Activated naive CD4-positive, alpha-beta T cell treated with anti-CD3 and anti-CD28 coated beads, Interleukin-2, amount 50 U/mL, for 24 hours (primary cell): ENCODE measurements at regions not wholly inside any gene's neighbourhood (a gene's known extent, or its start where the extent isn't known, plus 50 kb on each side); places are given as distances from the start of the nearest gene placed in this dataset.
"Not testable (repeated sequence)": the region's sequence is repeated elsewhere in the genome, so short reads cannot be mapped to it uniquely, and the experiment has no call there.

Source experiments
- H3K27ac Mint-ChIP-seq: one replicate; pipeline ENCODE4 v1.8.0; 2021; ENCODE audit warnings: mild to moderate bottlenecking, mixed read lengths
- H3K27me3 Mint-ChIP-seq: one replicate; pipeline ENCODE4 v1.8.0; 2021; ENCODE audit warnings: mixed read lengths
- H3K36me3 Mint-ChIP-seq: one replicate; pipeline ENCODE4 v1.8.0; 2021; ENCODE audit warnings: mixed read lengths
- H3K4me1 Mint-ChIP-seq: one replicate; pipeline ENCODE4 v1.8.0; 2021; ENCODE audit warnings: mixed read lengths
- H3K4me3 Mint-ChIP-seq: one replicate; pipeline ENCODE4 v1.8.0; 2021; ENCODE audit warnings: mild to moderate bottlenecking, mixed read lengths
- H3K9me3 Mint-ChIP-seq: one replicate; pipeline ENCODE4 v1.8.0; 2021; ENCODE audit warnings: mixed read lengths

DNA sequence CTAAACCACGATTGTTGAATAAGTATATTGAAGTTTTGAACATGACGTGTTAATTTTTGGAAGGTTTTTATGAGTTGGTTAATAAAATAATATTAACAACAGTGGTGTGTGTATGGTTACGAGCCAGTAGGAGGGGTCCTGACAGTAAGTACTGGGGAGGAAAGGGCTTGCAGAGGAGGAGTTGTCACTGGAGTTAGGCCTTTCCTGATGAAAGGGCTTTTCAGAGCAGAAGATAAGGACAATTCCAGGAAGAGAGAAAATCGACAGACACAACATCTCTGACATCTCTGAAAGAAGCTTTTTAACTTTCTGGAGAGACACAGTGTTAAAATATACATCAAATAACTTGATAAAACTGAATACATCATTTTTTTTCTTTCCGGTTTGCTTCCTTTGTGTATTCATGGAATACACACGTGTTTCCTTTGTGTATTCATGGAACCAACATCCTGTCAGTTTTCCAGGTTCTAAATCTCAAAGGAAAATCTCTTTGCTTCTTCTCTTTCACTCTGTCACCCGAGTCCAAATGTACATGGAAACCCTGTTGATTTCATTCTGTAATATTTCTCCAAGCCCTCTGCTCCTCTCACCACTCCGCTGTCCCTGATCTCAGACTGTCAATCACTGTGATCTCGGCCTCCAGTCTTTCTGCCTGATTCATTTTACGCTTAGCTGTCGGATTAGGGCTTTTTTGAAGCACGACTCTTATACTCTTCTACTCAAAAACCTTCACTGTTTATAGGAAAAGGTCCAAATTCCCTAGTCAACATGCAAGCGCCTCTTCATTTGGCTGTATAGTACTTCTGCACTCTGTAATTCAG lies 374.4 kb downstream of the DLEU7 start:
- Mint-ChIP-seq H3K27ac (no peak overlapping the region), H3K4me1 (no peaks in the 10 kb centered on the region), H3K4me3 (no peak overlapping the region), H3K27me3 (peaks cover 1% of the 10 kb centered on the region), H3K9me3 (no peaks in the 10 kb centered on the region), H3K36me3 (no peaks in the 10 kb centered on the region)

DNA sequence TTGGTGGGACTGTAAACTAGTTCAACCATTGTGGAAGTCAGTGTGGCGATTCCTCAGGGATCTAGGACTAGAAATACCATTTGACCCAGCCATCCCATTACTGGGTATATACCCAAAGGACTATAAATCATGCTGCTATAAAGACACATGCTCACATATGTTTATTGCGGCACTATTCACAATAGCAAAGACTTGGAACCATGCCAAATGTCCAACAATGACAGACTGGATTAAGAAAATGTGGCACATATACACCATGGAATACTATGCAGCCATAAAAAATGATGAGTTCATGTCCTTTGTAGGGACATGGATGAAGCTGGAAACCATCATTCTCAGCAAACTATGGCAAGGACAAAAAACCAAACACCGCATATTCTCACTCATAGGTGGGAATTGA lies 370.4 kb downstream of the DLEU7 start:
- not testable (repeated sequence) for H3K36me3 Mint-ChIP-seq

DNA sequence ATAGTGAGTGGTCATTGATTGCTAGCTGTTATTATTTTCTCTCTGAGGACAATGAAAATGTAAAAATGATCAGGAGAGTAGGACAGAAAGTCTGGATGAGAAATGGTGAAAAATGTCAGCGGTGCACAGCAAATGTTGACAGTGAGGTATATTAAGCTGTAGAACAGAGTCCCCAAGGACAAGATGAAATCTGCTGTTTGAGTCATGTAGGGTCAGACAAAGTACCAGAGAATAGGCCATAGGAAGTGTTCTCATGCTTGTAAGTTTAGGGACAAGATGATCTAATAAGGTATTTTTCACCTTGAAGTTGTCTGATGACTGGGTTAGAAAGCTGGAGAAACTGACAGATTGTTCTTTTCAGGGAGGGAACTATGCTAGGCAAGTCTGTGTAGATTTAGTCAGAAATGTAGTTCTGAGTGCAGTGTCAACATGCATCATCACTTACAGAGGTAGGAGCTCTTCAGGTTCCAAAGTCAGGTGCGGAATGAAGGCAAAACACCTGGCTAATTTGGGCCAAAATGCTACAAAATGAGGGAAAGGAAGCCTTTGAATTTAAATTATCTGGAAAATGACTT lies 369.3 kb downstream of the DLEU7 start:
- H3K4me3 Mint-ChIP-seq = no peak overlapping the region
- no peaks in the 10 kb centered on the region for H3K9me3 Mint-ChIP-seq
- H3K27ac Mint-ChIP-seq = no peak overlapping the region
- H3K27me3 Mint-ChIP-seq = no peaks in the 10 kb centered on the region
- H3K4me1 Mint-ChIP-seq = no peaks in the 10 kb centered on the region
- no peaks in the 10 kb centered on the region for H3K36me3 Mint-ChIP-seq

More for the DNA sequence above, 370.4 kb downstream of the DLEU7 start:
- H3K4me1 Mint-ChIP-seq, H3K27me3 Mint-ChIP-seq, H3K27ac Mint-ChIP-seq, H3K4me3 Mint-ChIP-seq, H3K9me3 Mint-ChIP-seq: not testable (repeated sequence)

DNA sequence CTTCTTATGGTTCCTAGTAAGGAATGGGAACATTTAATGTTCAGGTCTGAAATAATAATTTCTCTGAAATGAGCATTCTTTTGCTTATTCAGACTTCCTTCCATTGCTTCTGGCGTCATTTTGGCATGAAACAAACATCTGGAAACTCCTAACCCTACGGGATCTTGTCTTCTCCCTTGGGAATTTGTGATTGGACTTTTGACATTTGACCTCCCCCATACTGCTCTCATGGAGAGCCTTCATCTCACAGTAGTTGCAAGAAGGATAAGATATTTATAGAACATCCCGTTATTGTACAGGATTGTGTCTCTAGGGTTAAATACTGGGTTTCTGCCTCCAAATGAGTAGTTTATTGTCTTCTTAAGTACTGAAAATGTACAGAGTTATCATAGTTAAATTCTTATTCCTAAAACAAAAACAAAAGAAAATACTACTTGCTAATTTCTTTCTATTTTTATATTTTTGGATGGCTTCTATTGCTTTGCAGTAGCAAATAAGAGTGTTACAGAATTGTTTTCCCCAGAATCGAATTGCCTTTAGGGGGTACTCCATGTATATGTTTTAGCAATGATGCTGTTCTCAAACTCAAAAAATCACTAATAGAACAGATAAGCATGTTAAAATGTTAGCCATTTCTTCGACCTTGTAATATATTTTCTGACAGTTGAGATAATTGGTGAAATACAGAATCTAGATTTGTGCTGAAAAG lies 366.8 kb downstream of the DLEU7 start:
- Mint-ChIP-seq H3K36me3 (no peaks in the 10 kb centered on the region), H3K27ac (no peak overlapping the region), H3K9me3 (no peaks in the 10 kb centered on the region), H3K27me3 (peaks cover 2% of the 10 kb centered on the region), H3K4me3 (no peak overlapping the region), H3K4me1 (no peaks in the 10 kb centered on the region)

DNA sequence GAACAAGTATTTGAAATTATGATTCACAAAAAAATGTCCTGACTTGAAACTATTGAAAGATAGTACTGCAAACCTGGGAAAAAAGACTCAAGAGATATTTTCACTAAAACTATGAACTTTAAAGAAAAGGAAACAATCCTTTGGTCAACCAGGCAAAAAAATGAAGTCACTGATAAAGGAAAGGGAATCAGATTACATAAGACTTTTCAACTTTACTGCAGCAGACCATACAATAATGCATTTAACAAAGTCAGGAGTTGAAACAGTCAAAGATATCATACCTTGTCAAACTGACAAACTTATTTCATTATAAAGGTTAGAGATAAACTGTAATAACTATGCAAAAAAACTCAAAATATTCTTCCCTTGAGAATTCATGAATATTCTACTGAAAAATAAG lies 361.6 kb downstream of the DLEU7 start:
- no peaks in the 10 kb centered on the region for H3K36me3 Mint-ChIP-seq
- H3K27ac Mint-ChIP-seq = no peak overlapping the region
- H3K4me1 Mint-ChIP-seq = no peaks in the 10 kb centered on the region
- H3K9me3 Mint-ChIP-seq = no peaks in the 10 kb centered on the region
- peaks cover 3% of the 10 kb centered on the region for H3K27me3 Mint-ChIP-seq
- H3K4me3 Mint-ChIP-seq = no peak overlapping the region

DNA sequence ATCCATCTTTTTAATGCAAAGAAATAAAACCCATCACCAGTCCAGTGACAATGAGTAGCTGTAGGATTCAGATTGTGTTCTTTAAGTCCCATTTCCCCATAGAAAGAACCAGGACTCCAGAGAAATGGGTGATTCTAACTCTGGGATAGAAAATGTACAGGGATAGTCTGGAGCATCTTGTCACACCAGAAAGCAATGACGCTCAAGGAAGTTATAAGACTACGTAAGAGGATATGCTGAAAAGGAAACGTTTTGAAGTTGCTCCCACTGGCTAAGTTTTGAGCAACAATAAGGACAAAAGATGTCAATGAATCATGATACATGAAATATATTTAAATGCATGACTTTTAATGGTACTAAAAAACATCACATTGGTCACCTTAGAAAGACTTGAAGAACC lies 360.1 kb downstream of the DLEU7 start:
- H3K36me3 Mint-ChIP-seq = no peaks in the 10 kb centered on the region
- H3K4me3 Mint-ChIP-seq = no peak overlapping the region
- no peaks in the 10 kb centered on the region for H3K4me1 Mint-ChIP-seq
- H3K27ac Mint-ChIP-seq = no peak overlapping the region
- H3K27me3 Mint-ChIP-seq = peaks cover 3% of the 10 kb centered on the region
- no peaks in the 10 kb centered on the region for H3K9me3 Mint-ChIP-seq

DNA sequence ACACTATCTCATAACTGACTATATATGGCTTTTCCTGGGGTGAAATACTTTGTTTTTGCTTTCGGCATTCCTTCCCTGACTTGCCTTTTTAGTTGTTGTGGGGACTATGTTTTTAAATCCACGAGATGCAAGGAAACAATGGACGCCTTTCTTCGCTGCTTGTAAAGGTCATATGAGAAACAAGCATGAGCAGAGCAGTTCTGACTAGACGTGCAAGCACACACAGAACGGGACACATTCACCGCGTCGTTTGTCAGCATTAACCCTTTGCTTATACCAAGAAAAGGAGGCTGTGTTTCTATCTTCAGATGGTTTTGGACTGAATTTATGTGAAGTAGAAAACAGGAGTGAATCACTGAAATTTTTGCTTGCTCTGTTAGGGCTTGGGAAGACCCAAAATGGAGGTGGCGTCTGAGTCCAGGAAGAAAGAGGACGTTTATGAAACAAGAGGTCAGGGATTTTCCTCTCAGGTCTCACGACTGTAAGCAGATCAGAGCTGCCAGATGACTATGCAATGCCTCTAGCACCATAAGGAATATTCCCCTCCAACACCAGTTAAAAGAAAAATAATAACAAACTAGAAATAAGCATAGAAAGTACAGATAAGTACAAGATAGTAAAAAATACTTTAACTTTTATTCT lies 358.9 kb downstream of the DLEU7 start:
- Mint-ChIP-seq H3K27ac (no peak overlapping the region), H3K9me3 (no peaks in the 10 kb centered on the region), H3K36me3 (no peaks in the 10 kb centered on the region), H3K4me3 (no peak overlapping the region), H3K4me1 (no peaks in the 10 kb centered on the region), H3K27me3 (peaks cover 3% of the 10 kb centered on the region)

DNA sequence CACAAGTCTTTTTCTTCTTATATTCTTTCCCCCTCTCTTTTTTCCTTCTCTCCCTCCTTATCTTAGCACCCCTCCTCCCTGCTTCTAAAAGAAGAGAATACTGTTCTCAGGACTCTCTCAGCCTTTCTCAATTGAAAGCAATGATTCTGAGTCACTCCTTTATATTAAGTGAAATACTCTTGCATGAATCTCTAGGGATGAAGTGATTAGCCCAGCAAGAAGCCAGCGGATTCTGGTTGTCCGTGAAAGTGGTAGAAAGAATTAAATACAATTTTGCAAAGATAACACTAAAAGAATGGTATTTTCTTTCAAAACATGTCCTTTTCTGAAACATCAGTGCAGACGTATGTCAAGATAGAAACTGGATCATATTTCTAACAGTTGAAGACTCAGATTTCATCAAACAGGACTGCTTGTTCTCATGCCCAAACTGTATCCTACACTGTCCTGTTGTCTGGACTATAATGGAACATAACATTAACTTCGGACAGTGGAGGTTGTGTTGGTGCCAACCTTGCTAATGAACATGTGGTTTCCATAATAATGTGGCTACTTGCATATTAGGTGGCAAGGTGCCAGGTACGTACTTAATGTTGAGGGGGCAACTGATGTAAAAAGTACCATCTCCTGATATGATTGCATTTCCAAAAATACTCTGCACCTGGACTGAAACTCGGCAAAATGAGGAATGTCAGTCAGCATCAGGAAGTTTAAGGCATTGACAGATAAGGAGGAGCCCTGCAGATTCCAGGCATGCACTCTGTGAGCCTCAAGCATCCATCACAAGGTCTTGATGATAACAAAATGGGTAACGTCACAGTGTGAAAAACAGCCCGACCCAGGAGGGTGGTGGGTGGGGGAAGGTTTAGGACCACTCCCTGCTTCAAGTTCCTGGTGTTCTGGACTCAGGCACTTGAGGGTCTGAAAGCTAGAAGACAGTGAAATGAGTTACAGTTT lies 357.2 kb downstream of the DLEU7 start:
- Mint-ChIP-seq H3K27ac (no peak overlapping the region), H3K4me3 (no peak overlapping the region), H3K9me3 (no peaks in the 10 kb centered on the region), H3K27me3 (peaks cover 2% of the 10 kb centered on the region), H3K4me1 (no peaks in the 10 kb centered on the region), H3K36me3 (no peaks in the 10 kb centered on the region)

DNA sequence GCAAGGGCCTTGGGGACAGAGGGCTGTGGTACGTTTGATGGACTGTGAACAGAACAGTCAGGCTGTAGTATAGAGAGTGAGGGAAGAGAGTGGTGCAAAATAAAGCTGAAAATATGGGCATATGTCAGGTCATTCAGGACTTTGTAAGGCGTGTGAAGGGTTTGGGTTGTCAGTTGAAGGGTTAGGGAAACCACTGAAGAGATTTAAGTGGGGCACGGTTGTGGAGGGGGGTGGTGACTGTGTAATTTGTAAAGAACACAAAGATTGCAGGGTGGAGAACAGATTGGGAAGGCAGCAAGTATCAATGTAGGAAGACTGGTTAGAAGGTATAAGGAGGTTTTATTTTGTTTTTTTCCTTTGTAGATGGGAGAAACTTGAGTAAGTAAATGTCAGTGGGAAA lies 349.8 kb downstream of the DLEU7 start:
- Mint-ChIP-seq H3K36me3 (no peaks in the 10 kb centered on the region), H3K27ac (no peak overlapping the region), H3K4me1 (no peaks in the 10 kb centered on the region), H3K9me3 (no peaks in the 10 kb centered on the region), H3K4me3 (no peak overlapping the region), H3K27me3 (no peaks in the 10 kb centered on the region)

DNA sequence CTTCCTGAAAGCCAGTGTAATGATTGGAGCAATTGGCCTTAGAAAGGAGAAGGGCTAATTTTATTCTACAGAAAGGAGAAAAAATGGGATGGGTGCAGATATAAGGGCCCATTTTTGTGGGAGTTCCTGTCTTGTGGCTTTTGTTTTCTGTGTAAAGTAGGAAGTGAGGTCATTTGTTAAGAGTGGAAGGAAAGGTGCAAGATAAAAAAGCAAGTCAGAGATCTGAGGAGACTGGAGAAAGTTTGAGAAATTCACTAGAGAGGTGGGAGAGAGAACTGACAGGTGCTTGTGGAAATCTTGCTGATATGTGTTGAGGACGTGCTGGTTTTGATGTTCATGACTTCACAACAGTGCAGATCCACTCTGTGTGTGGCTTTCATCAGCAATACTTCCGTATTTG lies 349.4 kb downstream of the DLEU7 start:
- Mint-ChIP-seq H3K36me3 (no peaks in the 10 kb centered on the region), H3K27me3 (no peaks in the 10 kb centered on the region), H3K4me1 (no peaks in the 10 kb centered on the region), H3K27ac (no peak overlapping the region), H3K9me3 (no peaks in the 10 kb centered on the region), H3K4me3 (no peak overlapping the region)

DNA sequence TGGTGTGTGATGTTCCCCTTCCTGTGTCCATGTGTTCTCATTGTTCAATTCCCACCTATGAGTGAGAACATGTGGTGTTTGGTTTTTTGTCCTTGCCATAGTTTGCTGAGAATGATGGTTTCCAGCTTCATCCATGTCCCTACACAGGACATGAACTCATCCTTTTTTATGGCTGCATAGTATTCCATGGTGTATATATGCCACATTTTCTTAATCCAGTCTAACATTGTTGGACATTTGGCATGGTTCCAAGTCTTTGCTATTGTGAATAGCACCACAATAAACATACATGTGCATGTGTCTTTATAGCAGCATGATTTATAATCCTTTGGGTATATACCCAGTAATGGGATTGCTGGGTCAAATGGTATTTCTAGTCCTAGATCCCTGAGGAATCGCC lies 340.3 kb downstream of the DLEU7 start:
- H3K9me3 Mint-ChIP-seq, H3K36me3 Mint-ChIP-seq, H3K27me3 Mint-ChIP-seq, H3K4me1 Mint-ChIP-seq, H3K4me3 Mint-ChIP-seq, H3K27ac Mint-ChIP-seq: not testable (repeated sequence)

DNA sequence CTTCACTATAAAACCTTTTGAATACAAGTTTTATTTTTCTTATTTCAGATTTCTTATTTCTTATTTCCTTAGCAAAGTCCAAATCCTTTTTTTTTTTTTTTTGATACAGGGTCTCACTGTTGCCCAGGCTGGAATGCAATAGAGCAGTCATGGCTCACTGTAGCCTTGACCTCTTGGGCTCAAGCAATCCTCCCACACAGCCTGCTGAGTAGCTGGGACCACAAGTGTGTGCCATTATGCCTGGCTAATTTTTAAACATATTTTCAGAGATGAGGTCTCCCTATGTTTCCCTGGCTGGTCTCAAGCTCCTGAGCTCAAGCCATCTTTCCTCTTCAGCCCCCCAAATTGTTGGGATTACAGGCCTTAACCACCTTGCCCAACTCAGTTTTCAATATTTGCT lies 334.3 kb downstream of the DLEU7 start:
- Mint-ChIP-seq H3K27me3 (no peaks in the 10 kb centered on the region), H3K4me1 (no peaks in the 10 kb centered on the region), H3K36me3 (peaks cover 1% of the 10 kb centered on the region), H3K4me3 (no peak overlapping the region), H3K27ac (no peak overlapping the region), H3K9me3 (no peaks in the 10 kb centered on the region)

DNA sequence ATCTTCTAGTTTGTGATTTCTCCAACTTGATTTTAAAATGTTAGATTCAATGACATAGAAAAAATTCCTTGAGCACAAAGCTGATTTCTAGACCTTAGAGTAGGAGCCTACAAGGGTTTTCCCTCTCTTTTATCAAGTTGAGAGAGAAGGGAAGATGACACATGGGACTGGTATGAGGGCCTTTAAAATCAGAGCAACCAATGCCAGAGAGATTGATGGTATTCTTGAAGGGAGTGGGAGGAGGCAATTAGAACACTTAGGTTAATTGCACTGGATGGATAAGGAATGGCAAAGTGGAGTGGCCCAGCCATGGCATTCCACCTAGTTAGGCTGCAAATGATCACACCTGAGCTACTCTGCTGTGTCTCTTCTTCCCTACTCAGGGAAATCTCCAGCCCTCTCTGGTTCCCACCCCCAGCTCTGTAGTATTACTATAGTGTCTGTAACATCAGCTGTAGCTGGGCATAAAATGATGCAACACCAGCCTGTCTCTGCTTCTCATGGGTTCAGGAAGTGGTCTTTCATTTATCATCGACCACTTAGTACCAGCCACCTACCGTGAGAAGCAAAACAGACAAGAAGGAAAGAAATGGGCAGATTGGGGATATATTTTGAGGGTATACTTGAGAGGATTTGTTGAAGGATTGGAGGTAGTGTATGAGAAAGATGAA lies 333.6 kb downstream of the DLEU7 start:
- peaks cover 1% of the 10 kb centered on the region for H3K36me3 Mint-ChIP-seq
- no peak overlapping the region for H3K27ac Mint-ChIP-seq
- H3K4me1 Mint-ChIP-seq = no peaks in the 10 kb centered on the region
- H3K27me3 Mint-ChIP-seq = no peaks in the 10 kb centered on the region
- no peak overlapping the region for H3K4me3 Mint-ChIP-seq
- no peaks in the 10 kb centered on the region for H3K9me3 Mint-ChIP-seq

DNA sequence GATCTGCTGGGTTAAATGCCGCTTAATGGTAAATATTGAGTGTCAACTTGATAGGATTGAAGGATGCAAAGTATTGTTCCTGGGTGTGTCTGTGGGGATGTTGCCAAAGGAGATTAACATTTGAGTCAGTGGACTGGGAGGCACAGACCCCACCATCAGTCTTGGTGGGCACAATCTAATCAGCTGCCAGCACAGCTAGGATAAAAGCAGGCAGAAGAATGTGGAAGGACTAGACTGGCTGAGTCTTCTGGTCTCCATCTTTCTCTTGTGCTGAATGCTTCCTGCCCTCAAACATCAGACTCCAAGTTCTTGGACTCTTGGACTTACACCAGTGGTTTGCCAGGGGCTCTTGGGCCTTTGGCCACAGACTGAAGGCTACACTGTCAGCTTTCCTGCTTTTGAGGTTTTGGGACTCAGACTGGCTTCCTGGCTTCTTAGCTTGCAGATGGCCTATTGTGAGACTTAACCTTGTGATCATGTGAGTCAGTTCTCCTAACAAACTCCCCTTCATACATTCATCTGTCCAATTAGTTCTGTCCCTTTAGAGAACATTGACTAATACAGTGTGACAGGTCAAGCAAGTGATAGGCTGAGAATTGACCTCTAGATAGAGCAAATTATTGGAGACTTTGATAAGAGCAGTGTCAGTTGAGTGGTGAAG lies 332.5 kb downstream of the DLEU7 start:
- not testable (repeated sequence) for H3K27ac Mint-ChIP-seq, H3K36me3 Mint-ChIP-seq, H3K27me3 Mint-ChIP-seq, H3K9me3 Mint-ChIP-seq, H3K4me3 Mint-ChIP-seq, H3K4me1 Mint-ChIP-seq
